Activated naive CD8-positive, alpha-beta T cell treated with anti-CD3 and anti-CD28 coated beads for 36 hours (primary cell): ENCODE measurements at regions not wholly inside any gene's neighbourhood (a gene's known extent, or its start where the extent isn't known, plus 50 kb on each side); places are given as distances from the start of the nearest gene placed in this dataset.
"Not testable (repeated sequence)": the region's sequence is repeated elsewhere in the genome, so short reads cannot be mapped to it uniquely, and the experiment has no call there.

ENCODE experiments used
- DNase-seq: peaks from one replicate; pipeline ENCODE4 v3.0.0; 2021
- H3K27ac Mint-ChIP-seq: one replicate; pipeline ENCODE4 v1.8.0; 2022; ENCODE audit warnings: mild to moderate bottlenecking, moderate library complexity, mixed read lengths
- H3K27me3 Mint-ChIP-seq: one replicate; pipeline ENCODE4 v1.8.0; 2022; ENCODE audit warnings: mild to moderate bottlenecking, mixed read lengths
- H3K36me3 Mint-ChIP-seq: one replicate; pipeline ENCODE4 v1.8.0; 2021; ENCODE audit warnings: mild to moderate bottlenecking, mixed read lengths
- H3K4me1 Mint-ChIP-seq: one replicate; pipeline ENCODE4 v1.8.0; 2021; ENCODE audit warnings: mixed read lengths
- H3K4me3 Mint-ChIP-seq: one replicate; pipeline ENCODE4 v1.8.0; 2022; ENCODE audit warnings: mild to moderate bottlenecking, moderate library complexity, mixed read lengths
- H3K9me3 Mint-ChIP-seq: one replicate; pipeline ENCODE4 v1.8.0; 2022; ENCODE audit warnings: mixed read lengths

DNA sequence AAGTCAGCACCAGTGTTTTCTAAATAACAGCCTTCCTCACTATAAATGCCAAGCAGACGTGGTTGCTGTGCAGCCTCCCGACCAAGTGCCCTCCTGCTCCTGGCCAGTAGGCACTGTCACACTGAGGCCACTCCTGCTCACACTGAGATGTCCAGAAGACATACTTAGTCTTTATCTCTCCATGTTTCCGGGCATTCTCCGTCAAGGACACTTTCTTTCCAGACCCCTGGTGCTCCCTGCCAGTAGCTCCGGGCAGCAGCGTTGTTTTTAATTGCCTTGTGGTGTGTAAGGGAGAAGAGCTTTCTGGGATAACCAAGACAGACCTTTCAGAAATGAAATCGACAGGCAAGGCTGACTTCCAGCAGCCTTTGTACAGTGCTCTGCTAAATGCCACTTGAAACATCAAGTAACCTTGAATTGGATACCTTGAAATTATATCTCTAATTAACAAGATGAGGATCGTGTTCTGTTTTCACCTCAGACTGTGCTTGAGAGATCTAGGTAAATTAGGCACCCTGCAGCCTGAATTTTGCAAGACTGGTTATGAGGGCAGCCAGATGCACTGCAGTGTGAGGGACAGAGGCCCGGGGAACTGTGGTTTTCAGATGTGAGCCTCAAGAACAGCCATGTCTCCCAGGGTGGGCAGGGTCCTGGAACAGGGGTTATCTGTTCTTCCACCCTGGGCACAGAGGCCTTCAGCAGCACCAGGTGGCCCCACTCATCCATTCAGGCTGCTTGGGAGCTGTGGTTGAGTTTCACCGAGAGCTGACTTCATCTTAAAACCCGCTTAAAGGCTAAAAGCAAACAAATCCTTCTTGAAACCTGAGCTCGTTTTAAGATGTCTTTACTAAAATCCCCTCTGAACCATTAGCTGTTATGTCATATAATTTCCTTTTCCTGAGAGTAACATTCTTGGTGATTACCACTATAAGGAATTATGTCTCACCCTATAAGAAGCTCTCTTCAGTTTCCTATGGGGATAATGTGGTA is 105.5 kb upstream of the IL12A start:
- no peaks in the 10 kb centered on the region for H3K36me3 Mint-ChIP-seq
- H3K4me3 Mint-ChIP-seq = no peak overlapping the region
- H3K4me1 Mint-ChIP-seq = no peaks in the 10 kb centered on the region
- H3K27me3 Mint-ChIP-seq = no peaks in the 10 kb centered on the region
- no peak for DNase-seq
- H3K27ac Mint-ChIP-seq = no peak overlapping the region
- no peaks in the 10 kb centered on the region for H3K9me3 Mint-ChIP-seq

DNA sequence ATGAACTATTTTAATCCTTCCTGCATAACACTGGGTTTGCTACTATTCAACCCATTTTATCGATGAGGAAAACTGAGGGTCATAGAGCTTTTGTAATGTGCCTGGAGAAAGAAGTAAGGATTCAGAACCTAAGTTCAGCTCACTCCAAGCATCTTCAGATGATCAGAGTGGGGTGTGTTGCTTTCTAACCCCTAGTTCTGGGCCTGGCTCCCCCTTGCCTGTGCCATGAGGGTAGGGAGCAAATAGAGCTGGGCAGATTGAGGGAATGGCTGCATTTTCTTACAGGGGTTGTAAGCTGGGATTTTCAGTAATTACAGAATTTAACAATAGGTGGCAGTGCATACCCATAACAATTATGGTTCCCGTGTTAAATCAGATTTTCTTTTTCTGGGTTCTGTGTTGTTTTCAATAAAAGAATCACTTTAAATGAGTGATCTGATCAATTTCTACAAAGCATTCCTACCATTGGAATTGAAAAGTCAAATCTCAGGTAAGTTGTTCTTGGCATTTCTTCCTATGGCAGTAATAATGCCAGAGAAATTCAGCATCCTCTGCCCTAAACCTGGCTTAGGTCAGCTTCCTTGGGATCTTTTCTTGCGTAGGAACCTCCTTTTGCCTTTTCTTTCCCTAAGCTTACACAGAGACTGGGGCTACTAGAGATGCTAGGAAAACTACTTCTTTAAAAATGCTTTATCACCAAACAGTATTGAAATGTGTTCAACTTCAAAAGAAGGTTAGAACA is 103.8 kb upstream of the IL12A start:
- Mint-ChIP-seq H3K4me1 (no peaks in the 10 kb centered on the region), H3K27ac (no peak overlapping the region), H3K36me3 (no peaks in the 10 kb centered on the region), H3K27me3 (peaks cover 4% of the 10 kb centered on the region), H3K9me3 (no peaks in the 10 kb centered on the region), H3K4me3 (no peak overlapping the region)
- no peak for DNase-seq

DNA sequence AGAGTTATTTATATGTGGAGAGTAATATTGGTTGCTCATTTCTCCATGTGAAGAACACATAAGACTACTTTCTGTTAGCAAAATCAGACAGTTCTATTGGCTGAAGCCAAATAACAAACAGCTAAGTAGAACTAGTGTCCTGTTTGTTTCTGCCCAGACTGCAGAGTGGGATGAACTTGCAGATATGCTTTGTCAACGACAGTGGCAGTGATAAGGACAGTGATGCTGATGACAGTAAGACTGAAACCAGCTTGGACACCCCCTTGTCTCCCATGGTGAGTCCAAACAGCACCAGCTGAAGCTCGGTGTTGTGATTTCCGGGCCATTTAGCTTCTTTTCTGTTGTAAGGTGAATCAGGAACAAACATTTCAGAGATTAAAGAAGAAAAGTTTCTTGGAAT is 102.6 kb upstream of the IL12A start:
- Mint-ChIP-seq H3K9me3 (no peaks in the 10 kb centered on the region), H3K27me3 (peaks cover 4% of the 10 kb centered on the region), H3K27ac (no peak overlapping the region), H3K4me3 (no peak overlapping the region), H3K36me3 (no peaks in the 10 kb centered on the region), H3K4me1 (no peaks in the 10 kb centered on the region)
- no peak for DNase-seq

DNA sequence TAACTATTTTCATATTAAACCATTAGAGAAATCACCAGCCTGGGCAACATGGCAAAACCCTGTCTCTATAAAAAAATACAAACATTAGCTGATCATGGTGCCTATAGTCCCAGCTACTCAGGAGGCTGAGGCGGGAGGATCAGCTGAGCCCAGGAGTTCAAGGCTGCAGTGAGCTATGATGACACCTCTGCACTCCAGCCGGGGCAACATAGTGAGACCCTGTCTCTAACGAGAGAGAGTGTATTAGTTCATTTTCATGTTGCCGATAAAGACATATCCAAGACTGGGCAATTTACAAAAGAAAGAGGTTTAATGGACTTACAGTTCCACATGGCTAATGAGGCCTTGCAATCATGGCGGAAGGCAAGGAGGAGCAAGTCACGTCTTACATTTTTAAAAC is 102.1 kb upstream of the IL12A start:
- H3K27me3 Mint-ChIP-seq, H3K27ac Mint-ChIP-seq, H3K9me3 Mint-ChIP-seq, H3K4me3 Mint-ChIP-seq, DNase-seq, H3K36me3 Mint-ChIP-seq, H3K4me1 Mint-ChIP-seq: not testable (repeated sequence)

DNA sequence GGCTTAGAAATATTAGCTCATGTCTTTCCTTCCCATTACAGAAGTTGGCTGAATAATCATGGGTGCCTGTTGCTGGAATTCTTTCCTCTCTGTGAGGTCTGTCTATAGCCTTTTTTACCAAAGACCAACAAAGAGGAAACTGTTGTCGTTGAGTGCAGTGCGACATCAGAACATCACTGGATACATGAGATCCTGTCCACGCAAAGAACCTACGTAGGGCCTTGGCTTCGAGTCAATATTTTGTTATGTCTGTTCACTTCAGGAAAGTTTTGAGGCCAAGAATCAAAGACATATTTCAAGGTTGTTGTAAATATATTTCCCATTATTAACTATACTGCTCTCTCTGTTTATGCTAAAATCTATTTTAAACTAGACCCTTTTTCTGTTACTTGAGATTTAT is 101.5 kb upstream of the IL12A start:
- DNase-seq = no peak
- Mint-ChIP-seq H3K4me1 (no peaks in the 10 kb centered on the region), H3K27me3 (peaks cover 4% of the 10 kb centered on the region), H3K27ac (no peak overlapping the region), H3K4me3 (no peak overlapping the region), H3K9me3 (no peaks in the 10 kb centered on the region), H3K36me3 (no peaks in the 10 kb centered on the region)

DNA sequence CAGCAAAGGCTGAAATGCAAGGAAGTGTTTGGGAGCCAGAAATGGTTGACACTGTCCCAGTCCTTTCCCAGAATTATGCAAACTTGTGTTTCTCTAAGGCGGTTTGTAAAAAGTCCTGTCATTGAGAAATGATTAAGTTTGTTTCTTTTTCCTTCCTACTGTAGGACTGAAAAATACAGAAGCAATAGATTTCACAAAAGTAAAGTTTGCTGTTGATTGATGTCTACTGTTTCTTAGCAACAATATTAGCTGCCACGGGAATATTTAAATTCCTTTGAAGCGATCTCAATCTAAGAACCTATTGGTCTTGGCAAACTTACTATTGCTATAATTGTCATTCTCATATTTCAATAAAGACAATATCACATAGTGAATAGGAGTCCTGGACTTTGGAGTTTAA is 100.7 kb upstream of the IL12A start:
- Mint-ChIP-seq H3K4me3 (no peak overlapping the region), H3K27me3 (peaks cover 4% of the 10 kb centered on the region), H3K27ac (no peak overlapping the region), H3K9me3 (no peaks in the 10 kb centered on the region), H3K4me1 (no peaks in the 10 kb centered on the region), H3K36me3 (no peaks in the 10 kb centered on the region)
- DNase-seq = no peak

DNA sequence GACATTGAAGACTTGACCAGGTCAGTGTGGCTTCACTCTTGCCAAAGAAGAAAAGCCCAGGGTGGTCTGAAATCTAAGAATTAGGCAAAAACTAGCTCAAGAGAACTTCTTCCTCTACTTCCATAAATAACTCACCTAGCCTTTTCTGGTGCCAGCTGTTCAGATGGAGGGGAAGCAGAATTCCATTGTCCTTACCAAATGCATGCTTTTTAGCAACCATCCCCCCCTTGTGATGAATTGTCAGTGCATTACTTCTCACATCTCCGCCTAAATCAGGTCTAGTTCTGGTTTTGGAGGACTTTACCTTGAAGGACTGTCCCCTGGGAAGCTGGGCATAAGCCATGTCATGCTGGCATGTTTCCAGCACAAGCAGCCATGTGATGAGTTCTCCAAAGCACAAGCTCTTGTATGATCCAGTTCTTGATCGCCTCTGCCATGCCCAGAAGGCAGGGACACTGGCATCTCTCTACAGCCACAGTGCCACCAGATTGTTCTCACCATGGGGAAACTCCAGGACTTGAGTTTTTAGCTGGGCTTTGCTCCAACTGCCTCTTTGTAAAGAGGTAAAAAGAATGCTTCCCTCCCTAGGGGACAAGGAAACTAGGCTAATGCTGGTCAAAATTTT is 96.4 kb upstream of the IL12A start:
- Mint-ChIP-seq H3K9me3 (no peaks in the 10 kb centered on the region), H3K4me1 (no peaks in the 10 kb centered on the region), H3K36me3 (no peaks in the 10 kb centered on the region), H3K27me3 (peaks cover 4% of the 10 kb centered on the region), H3K27ac (no peak overlapping the region), H3K4me3 (no peak overlapping the region)
- no peak for DNase-seq

DNA sequence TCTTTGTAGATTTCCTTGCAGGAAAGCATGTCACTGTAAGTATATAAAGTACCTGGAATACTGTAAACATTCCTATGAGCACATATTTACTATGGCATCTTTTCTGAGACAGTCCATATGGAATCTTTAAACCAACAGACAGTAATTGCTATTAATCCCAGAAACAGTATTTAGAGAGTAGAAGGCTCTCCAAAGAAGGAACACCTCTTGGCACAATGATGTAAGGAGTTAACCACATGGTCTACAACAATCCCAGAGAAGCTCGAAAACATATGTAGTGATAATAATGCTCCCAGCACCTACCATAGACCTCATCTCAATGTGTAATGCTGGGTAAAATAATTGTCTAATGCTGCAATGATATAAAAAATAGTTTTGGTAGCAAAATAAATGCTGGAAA is 95.8 kb upstream of the IL12A start:
- H3K9me3 Mint-ChIP-seq = no peaks in the 10 kb centered on the region
- no peak overlapping the region for H3K27ac Mint-ChIP-seq
- no peak overlapping the region for H3K4me3 Mint-ChIP-seq
- DNase-seq = no peak
- H3K27me3 Mint-ChIP-seq = peaks cover 4% of the 10 kb centered on the region
- H3K36me3 Mint-ChIP-seq = no peaks in the 10 kb centered on the region
- H3K4me1 Mint-ChIP-seq = no peaks in the 10 kb centered on the region

DNA sequence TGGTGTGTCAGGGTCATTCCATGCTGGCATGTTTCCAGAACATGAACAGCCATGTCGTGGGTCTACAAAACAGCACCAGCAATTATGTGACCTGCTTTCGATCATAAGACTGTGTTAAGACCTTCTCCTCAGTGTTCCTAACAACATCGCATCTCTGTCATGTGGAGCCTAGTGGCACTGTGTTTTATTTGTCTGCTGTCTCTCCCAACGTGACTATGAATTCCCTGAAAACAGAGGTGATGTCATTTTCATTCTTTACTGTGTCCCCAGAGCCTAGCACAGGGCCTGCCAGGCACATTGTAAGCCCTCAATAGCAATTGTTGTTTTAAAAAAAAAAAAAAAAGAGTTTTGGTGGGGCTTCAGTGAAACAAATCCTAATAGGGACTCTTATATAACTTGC is 94.2 kb upstream of the IL12A start:
- Mint-ChIP-seq H3K27me3 (peaks cover 2% of the 10 kb centered on the region), H3K27ac (no peak overlapping the region), H3K4me3 (no peak overlapping the region), H3K36me3 (no peaks in the 10 kb centered on the region), H3K9me3 (no peaks in the 10 kb centered on the region), H3K4me1 (no peaks in the 10 kb centered on the region)
- DNase-seq = no peak

DNA sequence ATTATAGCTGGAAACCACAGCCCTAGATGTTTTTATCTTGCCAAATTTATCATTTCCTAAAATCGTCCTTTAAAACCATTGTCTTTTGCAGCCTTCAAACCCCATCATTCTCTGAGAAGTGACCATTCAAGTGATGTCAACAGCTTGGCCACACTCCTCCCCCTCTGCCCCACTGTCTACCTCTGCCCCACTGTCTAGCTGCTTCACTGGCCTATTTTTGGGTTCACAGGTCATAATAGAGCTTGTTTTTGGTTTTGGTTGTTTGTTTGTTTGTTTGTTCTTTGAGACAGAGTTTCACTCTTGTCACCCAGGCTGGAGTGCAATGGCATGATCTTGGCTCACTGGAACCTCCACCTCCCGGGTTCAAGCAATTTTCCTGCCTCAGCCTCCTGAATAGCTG is 93.2 kb upstream of the IL12A start:
- Mint-ChIP-seq H3K4me3 (no peak overlapping the region), H3K9me3 (no peaks in the 10 kb centered on the region), H3K27ac (no peak overlapping the region)

DNA sequence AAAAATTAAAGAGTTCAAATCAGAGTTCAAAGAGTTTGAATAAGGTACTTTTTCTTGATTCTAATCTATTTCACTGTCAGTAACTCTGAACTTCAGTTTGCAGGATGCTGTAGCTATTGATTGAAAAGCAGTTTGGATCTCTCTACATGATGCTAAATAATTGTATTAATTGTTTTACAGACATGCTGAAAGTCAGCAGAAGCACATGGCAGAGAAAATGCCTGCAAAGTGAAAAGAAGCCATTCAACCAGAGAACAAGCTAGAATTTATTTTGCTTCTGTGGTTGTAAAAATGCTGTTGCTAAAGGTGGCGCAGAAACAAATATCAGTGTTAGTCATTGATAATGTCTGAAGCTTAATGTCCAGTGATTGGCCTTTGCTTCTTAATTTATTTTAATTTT is 92.1 kb upstream of the IL12A start:
- H3K27me3 Mint-ChIP-seq = peaks cover 5% of the 10 kb centered on the region
- H3K4me1 Mint-ChIP-seq = no peaks in the 10 kb centered on the region
- H3K36me3 Mint-ChIP-seq = no peaks in the 10 kb centered on the region
- no peak overlapping the region for H3K27ac Mint-ChIP-seq
- no peaks in the 10 kb centered on the region for H3K9me3 Mint-ChIP-seq
- no peak overlapping the region for H3K4me3 Mint-ChIP-seq
- no peak for DNase-seq

More for the DNA sequence above, 93.2 kb upstream of the IL12A start:
- Mint-ChIP-seq H3K36me3 (no peaks in the 10 kb centered on the region), H3K4me1 (no peaks in the 10 kb centered on the region), H3K27me3 (peaks cover under 1% of the 10 kb centered on the region)
- DNase-seq = no peak

DNA sequence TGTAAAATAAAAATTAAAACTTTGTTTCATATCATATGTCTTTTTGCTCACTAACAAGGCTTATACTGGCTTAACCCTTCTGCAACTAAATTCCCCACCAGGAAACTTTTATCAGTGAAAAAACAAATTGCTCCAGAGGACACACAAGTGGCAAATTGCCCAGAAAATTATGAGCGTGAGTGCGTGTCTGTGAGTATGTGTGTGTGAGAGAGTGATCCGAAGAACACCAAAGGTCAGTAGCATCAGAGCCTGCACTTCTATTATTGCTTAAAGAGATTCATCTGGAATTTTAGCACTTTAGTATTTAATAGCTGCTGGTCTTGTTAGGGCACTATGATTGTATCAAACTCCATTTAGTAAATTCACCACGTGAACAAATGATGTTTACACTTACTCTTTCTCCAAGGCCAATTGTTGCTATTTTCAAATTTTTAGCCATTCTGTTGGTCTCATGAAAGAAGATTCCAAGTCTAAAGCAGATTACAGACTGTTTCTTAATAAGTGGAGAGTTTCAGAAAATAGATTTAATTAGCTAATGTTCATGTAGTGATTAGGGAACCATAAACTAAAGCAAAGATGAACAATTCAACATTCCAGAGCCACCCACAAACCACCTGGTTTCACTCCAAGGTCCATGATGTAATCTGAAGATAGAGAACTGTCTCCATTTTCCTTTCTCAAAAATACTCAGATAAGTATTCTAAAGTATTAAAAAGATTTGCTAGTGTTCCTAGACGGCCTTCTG is 91.1 kb upstream of the IL12A start:
- H3K4me3 Mint-ChIP-seq = no peak overlapping the region

DNA sequence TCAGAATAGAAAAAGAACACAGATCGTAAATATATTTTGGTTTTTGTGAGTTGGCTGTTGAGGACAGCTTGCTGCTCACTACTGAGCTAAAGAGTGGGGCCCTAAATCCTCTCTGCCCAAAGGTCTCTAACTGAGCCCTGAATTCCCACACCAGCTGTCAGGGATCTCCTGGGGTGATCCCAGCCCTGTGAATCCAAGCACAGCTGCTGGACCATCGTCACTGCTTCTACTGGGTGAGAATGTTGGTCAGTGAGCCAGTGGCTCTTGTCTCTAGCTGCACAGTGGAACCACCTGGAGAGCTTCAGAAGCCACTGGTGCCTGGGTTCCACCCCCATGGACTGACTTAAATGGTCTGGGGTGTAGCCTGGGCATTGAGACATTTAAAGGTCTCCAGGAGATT is 90.5 kb upstream of the IL12A start:
- DNase-seq = no peak
- Mint-ChIP-seq H3K4me3 (no peak overlapping the region), H3K4me1 (no peaks in the 10 kb centered on the region), H3K27me3 (peaks cover 5% of the 10 kb centered on the region), H3K9me3 (no peaks in the 10 kb centered on the region), H3K36me3 (no peaks in the 10 kb centered on the region), H3K27ac (no peak overlapping the region)

More for the DNA sequence above, 91.1 kb upstream of the IL12A start:
- Mint-ChIP-seq H3K36me3 (no peaks in the 10 kb centered on the region), H3K9me3 (no peaks in the 10 kb centered on the region), H3K27ac (no peak overlapping the region), H3K27me3 (peaks cover 5% of the 10 kb centered on the region), H3K4me1 (no peaks in the 10 kb centered on the region)
- DNase-seq = no peak

DNA sequence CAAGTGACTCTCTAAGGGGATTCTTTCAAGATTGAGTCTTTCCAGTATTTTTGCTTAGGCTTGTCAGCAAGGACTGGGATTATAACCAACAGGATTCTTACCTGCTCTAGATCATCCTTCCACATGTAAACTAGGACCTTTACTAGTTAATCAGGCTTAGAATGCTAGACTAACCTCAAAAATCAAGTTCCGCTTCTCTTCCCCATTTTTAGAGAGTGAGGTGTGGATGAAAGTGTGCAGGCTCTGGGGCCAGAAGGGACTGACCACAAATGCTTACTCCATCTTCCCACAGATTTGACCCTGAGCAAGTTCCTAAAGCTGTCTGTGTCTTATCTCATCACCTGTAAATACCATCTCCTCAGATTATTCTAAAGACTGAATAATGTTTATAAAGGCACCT is 89.5 kb upstream of the IL12A start:
- Mint-ChIP-seq H3K4me3 (no peak overlapping the region), H3K9me3 (no peaks in the 10 kb centered on the region), H3K36me3 (no peaks in the 10 kb centered on the region), H3K27ac (no peak overlapping the region), H3K27me3 (peaks cover 5% of the 10 kb centered on the region), H3K4me1 (no peaks in the 10 kb centered on the region)
- no peak for DNase-seq
